ENCODE measurements at regions not wholly inside any gene's neighbourhood (a gene's known extent, or its start where the extent isn't known, plus 50 kb on each side); places are given as distances from the start of the nearest gene placed in this dataset.
"Not testable (repeated sequence)": the region's sequence is repeated elsewhere in the genome, so short reads cannot be mapped to it uniquely, and the experiment has no call there.

DNA sequence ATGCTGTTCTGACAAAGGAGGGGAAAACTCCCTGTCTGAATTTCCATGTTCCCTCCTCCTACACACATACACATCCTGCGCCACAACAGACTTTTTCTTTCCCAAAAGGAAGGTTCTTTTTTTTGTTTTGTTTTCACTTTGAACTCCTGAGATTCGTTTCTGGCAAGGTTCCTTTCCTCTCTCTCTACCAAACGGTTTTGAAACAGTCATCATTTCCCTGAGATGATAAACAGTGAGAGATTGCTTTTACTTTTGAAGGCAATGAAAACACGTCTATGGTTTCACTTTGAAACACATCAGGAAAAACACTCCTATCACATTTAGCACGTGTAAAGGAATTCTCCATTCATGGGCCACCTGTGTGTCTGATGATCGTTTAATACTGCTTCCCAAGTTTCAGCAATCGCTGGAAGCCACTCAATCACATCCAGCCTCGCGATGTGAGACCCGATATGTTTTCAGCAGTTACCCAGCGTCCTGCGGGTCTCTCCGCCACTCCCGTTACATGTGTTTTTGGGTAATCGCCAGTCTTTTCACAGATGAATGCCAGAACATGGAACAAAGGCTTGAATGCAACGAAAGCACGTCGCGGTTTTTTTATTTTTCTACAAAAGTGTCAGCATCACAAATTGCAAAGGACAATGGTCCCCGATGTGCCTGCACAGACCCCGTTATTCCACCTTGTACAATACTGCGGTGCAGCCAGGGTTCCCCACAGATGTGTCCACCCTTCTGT, 62.8 kb upstream of the CUX1 start:
- no peak overlapping the region for H3K9ac ChIP-seq (ENCODE audit: low read length)
- WGBS (ENCODE audit: extremely low coverage, insufficient coverage, low lambda C conversion rate): no CpG with 5 or more reads among the region's 22 CpGs
- no peaks in the 10 kb centered on the region for H3K36me3 ChIP-seq (ENCODE audit: control insufficient read depth, insufficient read depth, low read length)
- no peak overlapping the region for H3K23ac ChIP-seq (ENCODE audit: low read length)
- no peaks in the 10 kb centered on the region for H3K27me3 ChIP-seq (ENCODE audit: insufficient read depth, low read length, poor library complexity)
- H2AK5ac ChIP-seq (ENCODE audit: low read length): no peak overlapping the region
- no peak overlapping the region for H3K27ac ChIP-seq (ENCODE audit: low read depth, low read length)
- H3K79me2 ChIP-seq (ENCODE audit: control insufficient read depth, insufficient read depth, low read length): no peaks in the 10 kb centered on the region
- H3K4me3 ChIP-seq (ENCODE audit: low read length): no peak overlapping the region
- H2BK120ac ChIP-seq (ENCODE audit: low read depth, low read length): no peak overlapping the region
- no peaks in the 10 kb centered on the region for H3K79me1 ChIP-seq (ENCODE audit: low read length)
- no peak overlapping the region for H2BK15ac ChIP-seq (replicated peaks; ENCODE audit: low read depth)
- H2BK5ac ChIP-seq (ENCODE audit: low read length): no peak overlapping the region
- H3K18ac ChIP-seq (ENCODE audit: low read length): no peak overlapping the region
- H4K8ac ChIP-seq (ENCODE audit: low read depth, low read length): no peak overlapping the region
- H3K4me2 ChIP-seq (ENCODE audit: low read length): no peak overlapping the region
- DNase-seq: no peak
- H3K4me1 ChIP-seq (ENCODE audit: control insufficient read depth, low read depth, low read length): no peaks in the 10 kb centered on the region
- no peak overlapping the region for H3K4ac ChIP-seq (ENCODE audit: low read depth, low read length)
- no peak overlapping the region for H3K56ac ChIP-seq (ENCODE audit: low read length)
- H4K5ac ChIP-seq (ENCODE audit: low read length): no peak overlapping the region

DNA sequence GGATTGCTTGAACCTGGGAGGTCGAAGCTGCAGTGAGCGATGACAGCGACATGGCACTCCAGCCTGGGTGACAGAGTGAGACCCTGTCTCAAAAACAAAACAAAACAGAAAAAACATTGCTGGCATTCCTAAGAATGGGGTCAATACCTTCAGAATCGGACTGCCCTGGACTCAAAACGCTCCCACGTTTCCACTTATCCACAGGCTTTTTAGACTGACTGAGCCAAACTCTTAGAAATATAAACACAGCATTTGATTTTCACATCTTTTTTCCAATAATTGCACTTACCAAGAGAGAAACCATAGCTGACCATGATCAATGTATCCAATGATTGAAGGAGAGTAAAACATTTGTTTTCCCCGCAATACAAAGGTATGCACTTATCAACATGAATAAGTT, 59.5 kb upstream of the CUX1 start:
- Histone ChIP-seq H3K79me1 (ENCODE audit: low read length) (no peaks in the 10 kb centered on the region), H3K36me3 (ENCODE audit: control insufficient read depth, insufficient read depth, low read length) (no peaks in the 10 kb centered on the region), H4K8ac (ENCODE audit: low read depth, low read length) (no peak overlapping the region), H2BK5ac (ENCODE audit: low read length) (no peak overlapping the region), H3K27me3 (ENCODE audit: insufficient read depth, low read length, poor library complexity) (no peaks in the 10 kb centered on the region), H3K4me2 (ENCODE audit: low read length) (no peak overlapping the region), H3K18ac (ENCODE audit: low read length) (no peak overlapping the region), H2BK120ac (ENCODE audit: low read depth, low read length) (no peak overlapping the region), H3K4me1 (ENCODE audit: control insufficient read depth, low read depth, low read length) (no peaks in the 10 kb centered on the region), H3K79me2 (ENCODE audit: control insufficient read depth, insufficient read depth, low read length) (no peaks in the 10 kb centered on the region), H3K4ac (ENCODE audit: low read depth, low read length) (no peak overlapping the region), H4K5ac (ENCODE audit: low read length) (no peak overlapping the region), H3K4me3 (ENCODE audit: low read length) (no peak overlapping the region), H3K27ac (ENCODE audit: low read depth, low read length) (no peak overlapping the region), H3K56ac (ENCODE audit: low read length) (no peak overlapping the region), H3K9ac (ENCODE audit: low read length) (no peak overlapping the region), H3K23ac (ENCODE audit: low read length) (no peak overlapping the region), H2BK15ac (replicated peaks; ENCODE audit: low read depth) (no peak overlapping the region), H2AK5ac (ENCODE audit: low read length) (no peak overlapping the region)
- no peak for DNase-seq
- WGBS (ENCODE audit: extremely low coverage, insufficient coverage, low lambda C conversion rate): no CpG with 5 or more reads among the region's 7 CpGs

DNA sequence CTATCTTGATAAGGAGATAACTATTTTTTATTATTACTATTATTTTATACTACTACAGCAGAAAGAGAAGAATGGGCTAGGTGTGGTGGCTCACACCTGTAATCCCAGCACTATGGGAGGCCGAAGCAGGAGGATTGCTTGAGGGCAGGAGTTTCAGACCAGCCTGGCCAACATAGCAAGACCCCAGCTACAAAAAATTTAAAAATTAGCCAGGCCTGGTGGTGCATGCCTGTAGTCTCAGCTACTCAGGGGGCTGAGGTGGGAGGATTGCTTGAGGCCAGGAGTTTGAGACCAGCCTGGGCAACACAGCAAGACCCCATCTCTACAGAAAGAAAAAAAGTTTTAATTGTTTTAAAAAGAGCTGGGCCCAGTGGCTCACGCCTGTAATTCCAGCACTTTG, 58.9 kb upstream of the CUX1 start:
- DNase-seq; H2BK120ac ChIP-seq (ENCODE audit: low read depth, low read length); H2BK5ac ChIP-seq (ENCODE audit: low read length); H3K23ac ChIP-seq (ENCODE audit: low read length); H3K9ac ChIP-seq (ENCODE audit: low read length); H2BK15ac ChIP-seq (replicated peaks; ENCODE audit: low read depth); H3K4me2 ChIP-seq (ENCODE audit: low read length); H3K4me3 ChIP-seq (ENCODE audit: low read length); H2AK5ac ChIP-seq (ENCODE audit: low read length); H3K27ac ChIP-seq (ENCODE audit: low read depth, low read length); H4K5ac ChIP-seq (ENCODE audit: low read length); H3K4ac ChIP-seq (ENCODE audit: low read depth, low read length); H3K18ac ChIP-seq (ENCODE audit: low read length); H3K27me3 ChIP-seq (ENCODE audit: insufficient read depth, low read length, poor library complexity); H3K56ac ChIP-seq (ENCODE audit: low read length); H3K4me1 ChIP-seq (ENCODE audit: control insufficient read depth, low read depth, low read length); H3K79me1 ChIP-seq (ENCODE audit: low read length); H3K79me2 ChIP-seq (ENCODE audit: control insufficient read depth, insufficient read depth, low read length); H4K8ac ChIP-seq (ENCODE audit: low read depth, low read length); H3K36me3 ChIP-seq (ENCODE audit: control insufficient read depth, insufficient read depth, low read length): not testable (repeated sequence)
- no CpG with 5 or more reads among the region's 2 CpGs for WGBS (ENCODE audit: extremely low coverage, insufficient coverage, low lambda C conversion rate)

DNA sequence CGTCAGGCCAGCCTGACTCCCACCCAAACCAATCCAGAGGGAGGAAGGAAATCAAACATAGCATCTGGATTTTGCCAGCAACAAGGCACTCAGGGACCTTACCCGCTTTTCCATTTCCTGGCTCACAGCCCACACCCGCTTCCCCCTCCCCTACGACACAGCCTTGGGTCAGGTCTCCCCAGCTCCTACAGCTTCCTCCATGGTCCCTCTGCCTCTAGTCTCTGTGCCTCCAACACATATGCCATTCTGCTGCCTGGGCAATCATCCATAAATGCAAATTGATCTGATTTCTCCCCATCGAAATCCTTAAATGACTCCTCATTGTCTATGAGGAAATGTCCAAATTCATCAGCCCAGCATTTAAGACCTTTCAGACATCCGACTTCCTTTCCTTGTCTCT, 53.2 kb upstream of the CUX1 start:
- H3K56ac ChIP-seq (ENCODE audit: low read length): no peak overlapping the region
- H3K79me1 ChIP-seq (ENCODE audit: low read length): no peaks in the 10 kb centered on the region
- H3K36me3 ChIP-seq (ENCODE audit: control insufficient read depth, insufficient read depth, low read length): no peaks in the 10 kb centered on the region
- H4K5ac ChIP-seq (ENCODE audit: low read length): no peak overlapping the region
- H3K79me2 ChIP-seq (ENCODE audit: control insufficient read depth, insufficient read depth, low read length): no peaks in the 10 kb centered on the region
- WGBS (ENCODE audit: extremely low coverage, insufficient coverage, low lambda C conversion rate): no CpG with 5 or more reads among the region's 6 CpGs
- H2BK120ac ChIP-seq (ENCODE audit: low read depth, low read length): no peak overlapping the region
- no peak overlapping the region for H3K23ac ChIP-seq (ENCODE audit: low read length)
- H4K8ac ChIP-seq (ENCODE audit: low read depth, low read length): no peak overlapping the region
- no peak for DNase-seq
- H3K27ac ChIP-seq (ENCODE audit: low read depth, low read length): no peak overlapping the region
- no peak overlapping the region for H2BK5ac ChIP-seq (ENCODE audit: low read length)
- H3K27me3 ChIP-seq (ENCODE audit: insufficient read depth, low read length, poor library complexity): no peaks in the 10 kb centered on the region
- no peak overlapping the region for H3K18ac ChIP-seq (ENCODE audit: low read length)
- H3K4me3 ChIP-seq (ENCODE audit: low read length): no peak overlapping the region
- H3K4me2 ChIP-seq (ENCODE audit: low read length): no peak overlapping the region
- no peak overlapping the region for H3K4ac ChIP-seq (ENCODE audit: low read depth, low read length)
- no peaks in the 10 kb centered on the region for H3K4me1 ChIP-seq (ENCODE audit: control insufficient read depth, low read depth, low read length)
- no peak overlapping the region for H3K9ac ChIP-seq (ENCODE audit: low read length)
- H2BK15ac ChIP-seq (replicated peaks; ENCODE audit: low read depth): no peak overlapping the region
- H2AK5ac ChIP-seq (ENCODE audit: low read length): no peak overlapping the region

DNA sequence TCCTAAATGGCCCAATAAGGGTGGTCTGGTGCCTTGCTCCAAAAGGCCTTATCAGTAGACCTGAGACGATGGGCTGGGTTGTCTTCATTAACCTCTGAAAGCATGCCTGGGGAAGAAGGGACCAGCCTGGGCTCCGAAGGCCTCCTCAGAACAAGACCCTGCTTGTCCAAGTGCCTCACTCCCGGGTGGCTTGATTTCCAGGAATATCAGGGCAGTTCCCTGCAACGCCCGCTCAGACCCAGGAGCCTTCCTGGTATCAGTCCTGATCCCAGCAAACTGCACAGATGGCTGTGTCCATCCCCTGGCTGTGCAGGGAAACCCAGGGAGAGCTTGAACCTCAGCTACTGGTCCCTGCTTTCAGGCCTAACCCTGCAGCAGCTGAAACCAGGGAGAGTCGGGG, 49.9 kb upstream of the CUX1 start:
- Histone ChIP-seq H3K4me2 (ENCODE audit: low read length) (no peak overlapping the region), H3K27me3 (ENCODE audit: insufficient read depth, low read length, poor library complexity) (no peaks in the 10 kb centered on the region), H3K4me1 (ENCODE audit: control insufficient read depth, low read depth, low read length) (no peaks in the 10 kb centered on the region), H2AK5ac (ENCODE audit: low read length) (no peak overlapping the region), H3K27ac (ENCODE audit: low read depth, low read length) (no peak overlapping the region), H2BK15ac (replicated peaks; ENCODE audit: low read depth) (no peak overlapping the region), H3K4me3 (ENCODE audit: low read length) (no peak overlapping the region), H3K79me2 (ENCODE audit: control insufficient read depth, insufficient read depth, low read length) (no peaks in the 10 kb centered on the region), H2BK5ac (ENCODE audit: low read length) (no peak overlapping the region), H2BK120ac (ENCODE audit: low read depth, low read length) (no peak overlapping the region), H3K9ac (ENCODE audit: low read length) (no peak overlapping the region), H3K4ac (ENCODE audit: low read depth, low read length) (no peak overlapping the region), H3K23ac (ENCODE audit: low read length) (no peak overlapping the region), H3K56ac (ENCODE audit: low read length) (no peak overlapping the region), H4K5ac (ENCODE audit: low read length) (no peak overlapping the region), H3K18ac (ENCODE audit: low read length) (no peak overlapping the region), H3K36me3 (ENCODE audit: control insufficient read depth, insufficient read depth, low read length) (no peaks in the 10 kb centered on the region), H4K8ac (ENCODE audit: low read depth, low read length) (no peak overlapping the region), H3K79me1 (ENCODE audit: low read length) (no peaks in the 10 kb centered on the region)
- no CpG with 5 or more reads among the region's 6 CpGs for WGBS (ENCODE audit: extremely low coverage, insufficient coverage, low lambda C conversion rate)
- no peak for DNase-seq

All from mesendoderm (in vitro differentiated cells).